PFSK-1 (cell line): ENCODE measurements at regions not wholly inside any gene's neighbourhood (a gene's known extent, or its start where the extent isn't known, plus 50 kb on each side); places are given as distances from the start of the nearest gene placed in this dataset.

ENCODE experiments used
- FOXP2 ChIP-seq: optimal IDR thresholded peaks from 2 replicates; pipeline ENCODE3; 2011; ENCODE audit warnings: borderline replicate concordance, control low read depth, inconsistent platforms; ENCODE audit not compliant: insufficient read depth; ENCODE audit errors: extremely low read length, extremely low read depth
- POLR2AphosphoS5 ChIP-seq: IDR thresholded peaks from 2 replicates; pipeline ENCODE4 v1.6.1; 2012; ENCODE audit warnings: low read depth, mild to moderate bottlenecking, control low read depth, low read length, moderate library complexity
- REST ChIP-seq, 2 experiments: IDR thresholded peaks; 2 replicates each; pipeline versions ENCODE4 v1.6.1 to v1.8.0; 2011 to 2012; ENCODE audit warnings: low read depth in 2 of 2, low read length in 2 of 2, control low read depth in 1 of 2, inconsistent platforms in 1 of 2, mild to moderate bottlenecking in 1 of 2, moderate library complexity in 1 of 2; ENCODE audit not compliant: insufficient read depth in 1 of 2
- SIN3A ChIP-seq: IDR thresholded peaks from 2 replicates; pipeline ENCODE4 v1.6.1; 2012; ENCODE audit warnings: mild to moderate bottlenecking, low read length, moderate library complexity, borderline replicate concordance; ENCODE audit not compliant: insufficient read depth
- TAF1 ChIP-seq: IDR thresholded peaks from 2 replicates; pipeline ENCODE4 v1.6.1; 2012; ENCODE audit warnings: low read length, control low read depth, borderline replicate concordance; ENCODE audit not compliant: insufficient read depth

DNA sequence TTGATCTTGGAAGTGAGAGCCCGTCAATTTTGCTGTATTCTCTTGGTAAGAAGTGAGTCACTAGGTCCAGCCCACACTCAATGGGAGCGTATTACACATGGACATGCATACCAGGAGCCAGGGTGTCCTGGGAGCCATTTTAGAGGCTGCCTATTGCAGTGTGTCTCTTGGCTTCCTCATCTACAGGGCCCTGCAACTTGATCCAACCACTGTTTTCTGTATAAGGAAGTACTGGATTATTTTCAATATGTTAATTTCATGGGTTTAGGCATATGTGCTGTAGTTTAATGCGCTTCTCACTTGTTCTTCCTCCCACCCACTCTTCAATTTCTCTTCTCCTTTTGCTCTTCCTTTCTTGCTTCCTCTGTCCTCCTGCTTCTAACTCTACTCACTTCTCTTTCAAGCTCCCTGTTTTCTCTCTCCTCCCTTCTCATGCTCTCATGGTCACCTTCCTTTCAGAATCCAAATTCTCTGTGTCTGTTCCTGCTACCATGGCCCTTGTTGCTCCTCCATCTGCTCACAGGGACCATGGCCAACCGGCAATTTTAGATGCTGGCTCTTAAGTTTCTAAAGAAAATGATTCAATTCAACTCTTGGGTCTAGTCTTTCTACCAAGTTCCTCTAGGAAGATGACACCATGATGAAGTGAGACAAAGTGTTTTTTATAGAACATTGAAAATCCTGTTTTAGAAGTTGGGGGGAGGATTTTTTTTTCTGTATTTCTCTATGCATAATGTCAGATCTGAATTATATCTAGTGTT is 152.0 kb upstream of the ZEB2 start:
- no peak for TF ChIP-seq REST (IDR thresholded peaks at IDR 0.05; ENCODE audit: insufficient read depth in 1 of 2, low read depth in 2 of 2, low read length in 2 of 2)
- TF ChIP-seq POLR2AphosphoS5, result no peak
- no peak for TF ChIP-seq FOXP2
- TF ChIP-seq SIN3A, result no peak
- no peak for TF ChIP-seq TAF1

GRCh38 chr2:144670738-144671137 is 150.8 kb upstream of the ZEB2 start:
- TF ChIP-seq FOXP2 (no peak), TAF1 (no peak), REST (IDR thresholded peaks at IDR 0.05; ENCODE audit: insufficient read depth in 1 of 2, low read depth in 2 of 2, low read length in 2 of 2) (no peak), POLR2AphosphoS5 (no peak), SIN3A (no peak)

GRCh38 chr2:144670080-144670479 is 150.2 kb upstream of the ZEB2 start:
- no peak for TF ChIP-seq FOXP2
- TF ChIP-seq TAF1, result no peak
- no peak for TF ChIP-seq SIN3A
- no peak for TF ChIP-seq REST (IDR thresholded peaks at IDR 0.05; ENCODE audit: insufficient read depth in 1 of 2, low read depth in 2 of 2, low read length in 2 of 2)
- no peak for TF ChIP-seq POLR2AphosphoS5

DNA sequence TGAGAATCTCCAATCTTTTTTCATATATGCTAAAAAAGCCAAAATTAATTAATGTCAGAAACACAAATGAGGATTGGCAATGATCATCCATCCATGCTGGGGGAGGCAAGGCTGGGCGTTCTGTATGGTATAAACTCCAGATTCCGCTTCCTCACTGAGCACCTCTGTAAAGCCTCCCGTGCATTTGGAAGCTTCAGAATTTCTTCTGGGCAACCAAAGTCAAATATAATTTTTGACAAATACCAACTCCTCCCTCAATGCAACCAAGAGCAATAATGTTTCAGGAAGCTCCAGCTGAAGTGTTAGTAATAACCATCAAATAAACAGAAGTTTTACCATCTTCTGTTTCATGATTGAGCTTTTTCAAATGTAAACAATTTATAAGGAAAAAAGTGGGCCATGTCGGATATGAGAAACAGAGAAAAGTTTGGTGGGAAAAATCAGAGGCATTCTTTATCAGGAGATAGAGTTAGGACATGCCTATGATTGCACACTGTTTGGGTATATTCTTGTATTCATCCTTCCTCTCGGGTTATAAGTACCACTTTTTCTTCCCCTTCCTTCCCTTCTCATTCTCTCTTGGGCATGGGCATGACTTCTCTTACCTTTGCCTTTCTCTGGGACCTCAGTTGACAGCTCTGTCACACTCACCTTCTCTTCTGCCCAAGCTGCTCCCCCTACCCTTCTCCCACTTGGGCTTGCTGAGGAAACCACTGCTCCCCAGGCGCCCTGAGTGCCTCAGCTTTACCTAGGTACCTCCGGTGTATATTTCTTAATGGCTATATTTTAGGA is 149.5 kb upstream of the ZEB2 start:
- TF ChIP-seq TAF1, result no peak
- TF ChIP-seq SIN3A, result no peak
- TF ChIP-seq REST (IDR thresholded peaks at IDR 0.05; ENCODE audit: insufficient read depth in 1 of 2, low read depth in 2 of 2, low read length in 2 of 2), result no peak
- TF ChIP-seq POLR2AphosphoS5, result no peak
- no peak for TF ChIP-seq FOXP2
